K562 (cell line): ENCODE measurements at regions not wholly inside any gene's neighbourhood (a gene's known extent, or its start where the extent isn't known, plus 50 kb on each side); places are given as distances from the start of the nearest gene placed in this dataset.

Source experiments
- ATAC-seq: fragments of 200-7000 bp; cut with Tn5 transposase; 3 replicates; pipeline ENCODE4 v1.9.1; 2020; ENCODE audit warnings: moderate library complexity
- BruUV-seq: library from RNA; stranded (reverse); fragments of 400-500 nt; replicated peaks from 2 replicates; lab custom pipeline; 2021; lab: Mats Ljungman, UMichigan
- CTCF ChIA-PET: fragments of 300-600 bp; formaldehyde crosslinking; extraction: SDS; loops from one replicate; lab custom pipeline; 2021; ENCODE audit warnings: low intra/inter-chr PET ratio; lab: Yijun Ruan, JAX
- POLR2A ChIA-PET: fragments of 300-600, 350-650 bp; sonication (Branson Sonifier 250); formaldehyde crosslinking; extraction: SDS; loops from one replicate; lab custom pipeline; 2021; ENCODE audit warnings: antibody characterized with exemption, inconsistent platforms; lab: Yijun Ruan, JAX
- DNase-seq, 4 experiments: peaks; one replicate each; pipeline versions ENCODE4 v3.0.0 to v3.0.0-alpha.2; 2011 to 2018; ENCODE audit warnings: low spot score in 3 of 4, mixed read lengths in 3 of 4; ENCODE audit errors: extremely low read depth in 1 of 4
- FAIRE-seq: peaks from 2 replicates; lab custom pipeline; 2011; peaks lifted over from hg19 to GRCh38; lab: Jason Lieb, UNC
- H2AFZ ChIP-seq: 2 replicates; pipeline ENCODE4 v1.6.0; 2011; ENCODE audit warnings: low read depth, low read length, control low read depth, inconsistent platforms
- H3K27ac ChIP-seq: fragments of 200-600 bp; 3 replicates; pipeline ENCODE4 v1.8.0; 2011; ENCODE audit warnings: low read depth, mild to moderate bottlenecking, control low read depth, inconsistent platforms, low read length, moderate library complexity, mixed read lengths; ENCODE audit errors: extremely low read depth
- H3K27me3 ChIP-seq, 2 experiments: fragments of 300-600 bp in 1 of 2; 2 replicates in 1 of 2; 3 replicates in 1 of 2; pipeline versions ENCODE4 v1.6.0 to v1.8.0; 2011; ENCODE audit warnings: inconsistent platforms in 2 of 2, low read length in 2 of 2, mild to moderate bottlenecking in 1 of 2, mixed read lengths in 1 of 2, moderate library complexity in 1 of 2; ENCODE audit not compliant: control insufficient read depth in 2 of 2, insufficient read depth in 2 of 2
- H3K36me3 ChIP-seq: fragments of 300-600 bp; 3 replicates; pipeline ENCODE4 v1.8.0; 2011; ENCODE audit warnings: mild to moderate bottlenecking, low read length, inconsistent platforms; ENCODE audit not compliant: control insufficient read depth, insufficient read depth
- H3K4me1 ChIP-seq, 2 experiments: fragments of 200-600 bp in 1 of 2; replicated peaks in 1 of 2; 2 replicates in 1 of 2; 3 replicates in 1 of 2; pipeline versions ENCODE4 v1.5.1 to v1.8.0; 2011; ENCODE audit warnings: inconsistent platforms in 2 of 2, low read length in 2 of 2, mild to moderate bottlenecking in 1 of 2, mixed read lengths in 1 of 2, moderate library complexity in 1 of 2; ENCODE audit not compliant: control insufficient read depth in 2 of 2, insufficient read depth in 2 of 2
- H3K4me2 ChIP-seq: 2 replicates; pipeline ENCODE4 v1.6.1; 2011; ENCODE audit warnings: low read length, control low read depth, inconsistent platforms, mixed read lengths; ENCODE audit not compliant: insufficient read depth
- H3K4me3 ChIP-seq: fragments of 200-600 bp; sonication (generic), shearing (Covaris generic); 2 replicates; pipeline ENCODE4 v1.5.1; 2016; ENCODE audit warnings: control low read depth, inconsistent platforms
- H3K79me2 ChIP-seq: fragments of 200-600 bp; 3 replicates; pipeline ENCODE4 v1.8.0; 2011; ENCODE audit warnings: low read length, inconsistent platforms; ENCODE audit not compliant: control insufficient read depth, insufficient read depth
- H3K9ac ChIP-seq, 2 experiments: 2 replicates each; pipeline versions ENCODE4 v1.6.0 to v1.6.1; 2011; ENCODE audit warnings: low read depth in 2 of 2, low read length in 2 of 2, control low read depth in 1 of 2, inconsistent platforms in 1 of 2, mild to moderate bottlenecking in 1 of 2, mixed read lengths in 1 of 2; ENCODE audit not compliant: insufficient read depth in 1 of 2
- H3K9me1 ChIP-seq: one replicate; pipeline ENCODE4 v1.6.0; 2011; ENCODE audit warnings: inconsistent platforms, mild to moderate bottlenecking, low read length, moderate library complexity; ENCODE audit not compliant: control insufficient read depth, insufficient read depth
- H3K9me3 ChIP-seq: replicated peaks from 2 replicates; pipeline ENCODE4 v1.5.1; 2011; ENCODE audit warnings: low read depth, low read length, inconsistent platforms; ENCODE audit not compliant: control insufficient read depth, insufficient read depth
- H4K20me1 ChIP-seq: replicated peaks from 2 replicates; pipeline ENCODE4 v1.6.1; 2011; ENCODE audit warnings: low read length, inconsistent platforms, mixed read lengths; ENCODE audit not compliant: control insufficient read depth, insufficient read depth
- GTF2F1 ChIP-seq: IDR thresholded peaks from 2 replicates; pipeline ENCODE4 v1.6.1; 2011; ENCODE audit warnings: low read depth, low read length, improper control_type of control experiment
- NR4A1 ChIP-seq, 2 experiments: fragments of 250-450 bp in 1 of 2; fragments of 450-650 bp in 1 of 2; sonication (Bioruptor Pico) in 1 of 2; IDR thresholded peaks; 2 replicates each; pipeline versions ENCODE4 v1.4.0 to v1.6.1; 2016 to 2020; ENCODE audit warnings: mild to moderate bottlenecking in 2 of 2, missing compliant biosample characterization in 1 of 2, missing genetic modification characterization in 1 of 2, moderate library complexity in 1 of 2
- SRSF1 ChIP-seq: fragments of 200-400 bp; formaldehyde crosslinking; IDR thresholded peaks from 2 replicates; pipeline ENCODE4 v1.6.1; 2017; ENCODE audit warnings: mild to moderate bottlenecking, low read depth, low read length, moderate library complexity
- TCF7L2 ChIP-seq: fragments of 150-350 bp; IDR thresholded peaks from 2 replicates; pipeline ENCODE4 v1.6.1; 2016; ENCODE audit warnings: low read depth, mild to moderate bottlenecking, low read length, moderate library complexity
- U2AF2 ChIP-seq: fragments of 200-400 bp; formaldehyde crosslinking; optimal IDR thresholded peaks from 2 replicates; pipeline ENCODE3; 2017; ENCODE audit warnings: low read depth, mild to moderate bottlenecking, low read length
- ZNF184 ChIP-seq: sonication (generic); formaldehyde crosslinking; IDR thresholded peaks from 2 replicates; pipeline ENCODE4 v1.5.0; 2020; ENCODE audit warnings: missing genetic modification reagents
- ZNF316 ChIP-seq: fragments of 450-650 bp; IDR thresholded peaks from 2 replicates; pipeline ENCODE4 v1.6.1; 2016
- WGBS: fragments of 100-300 bp; shearing (Covaris generic); methylation state at CpG from one replicate; pipeline ENCODE4 v1.1.6; 2016; ENCODE audit warnings: low coverage, mixed read lengths; ENCODE audit not compliant: insufficient coverage; ENCODE audit errors: missing lambda C conversion rate; 5-methylcytosine and 5-hydroxymethylcytosine counted together
- in situ Hi-C: fragments of 300-500 bp; cut with MboI; formaldehyde crosslinking; loops from 4 replicates; pipeline ENCODE4 v1.15.0; 2018; ENCODE audit warnings: inconsistent platforms, mixed read lengths
- intact Hi-C: fragments of 100-400 bp; cut with micrococcal nuclease; formaldehyde crosslinking; loops from 2 replicates; pipeline ENCODE4 v1.14.2; 2022
- TF ChIP-seq, protein P1 (sequence below): fragments of 250-450 bp; sonication (Bioruptor Pico); IDR thresholded peaks from 2 replicates; pipeline ENCODE4 v1.9.0; 2021; ENCODE audit warnings: mild to moderate bottlenecking, inconsistent platforms

- TF ChIP-seq TCF7L2 = no peak
- TF ChIP-seq SRSF1 = no peak
- no peak for TF ChIP-seq U2AF2
Observed at GRCh38 chr9:17025281-17025680, 109.6 kb upstream of the CNTLN start (continued).

DNA sequence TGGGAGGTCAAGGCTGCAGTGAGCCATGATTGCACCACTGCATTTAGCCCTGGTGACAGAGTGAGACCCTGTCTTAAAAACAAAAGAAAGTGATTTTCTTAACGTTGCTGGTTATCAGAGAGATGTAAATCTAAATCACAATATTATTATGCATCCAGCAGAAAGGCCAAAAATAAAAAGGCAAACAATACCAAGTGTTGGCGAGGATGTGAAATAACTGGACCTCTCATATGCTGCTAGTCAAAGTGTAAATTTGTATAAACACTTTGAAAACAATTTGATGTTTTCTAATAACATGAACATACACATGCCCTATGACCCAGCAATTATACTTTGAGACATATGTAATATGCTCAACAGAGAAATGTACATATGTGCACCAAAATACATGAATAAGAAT lies 110.7 kb upstream of the CNTLN start:
- Histone ChIP-seq H3K9ac (no peak overlapping the region), H3K4me1 (no peaks in the 10 kb centered on the region), H4K20me1 (no peaks in the 10 kb centered on the region), H3K9me3 (no peaks in the 10 kb centered on the region), H3K4me2 (no peak overlapping the region), H3K27ac (no peak overlapping the region), H3K27me3 (no peaks in the 10 kb centered on the region), H3K9me1 (no peaks in the 10 kb centered on the region), H2AFZ (no peak overlapping the region), H3K36me3 (no peaks in the 10 kb centered on the region), H3K4me3 (no peak overlapping the region), H3K79me2 (no peaks in the 10 kb centered on the region)
- TF ChIP-seq ZNF316 (no peak), GTF2F1 (no peak), NR4A1 (CRISPR knock-in tag; IDR thresholded peaks at IDR 0.05) (no peak), NR4A1 (tag; IDR thresholded peaks at IDR 0.05) (no peak), ZNF184 (CRISPR knock-in tag) (0 out of 2 replicates have a peak, but pooled peaks have one; percentile 36)
- TF ChIP-seq, protein P1, sequence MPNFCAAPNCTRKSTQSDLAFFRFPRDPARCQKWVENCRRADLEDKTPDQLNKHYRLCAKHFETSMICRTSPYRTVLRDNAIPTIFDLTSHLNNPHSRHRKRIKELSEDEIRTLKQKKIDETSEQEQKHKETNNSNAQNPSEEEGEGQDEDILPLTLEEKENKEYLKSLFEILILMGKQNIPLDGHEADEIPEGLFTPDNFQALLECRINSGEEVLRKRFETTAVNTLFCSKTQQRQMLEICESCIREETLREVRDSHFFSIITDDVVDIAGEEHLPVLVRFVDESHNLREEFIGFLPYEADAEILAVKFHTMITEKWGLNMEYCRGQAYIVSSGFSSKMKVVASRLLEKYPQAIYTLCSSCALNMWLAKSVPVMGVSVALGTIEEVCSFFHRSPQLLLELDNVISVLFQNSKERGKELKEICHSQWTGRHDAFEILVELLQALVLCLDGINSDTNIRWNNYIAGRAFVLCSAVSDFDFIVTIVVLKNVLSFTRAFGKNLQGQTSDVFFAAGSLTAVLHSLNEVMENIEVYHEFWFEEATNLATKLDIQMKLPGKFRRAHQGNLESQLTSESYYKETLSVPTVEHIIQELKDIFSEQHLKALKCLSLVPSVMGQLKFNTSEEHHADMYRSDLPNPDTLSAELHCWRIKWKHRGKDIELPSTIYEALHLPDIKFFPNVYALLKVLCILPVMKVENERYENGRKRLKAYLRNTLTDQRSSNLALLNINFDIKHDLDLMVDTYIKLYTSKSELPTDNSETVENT (CRISPR knock-in tag) = no peak
- ATAC-seq = no peak
- CTCF ChIA-PET = no interaction called here
- FAIRE-seq = no peak
- POLR2A ChIA-PET = no interaction called here
- 0% methylated on average over 2 of the region's 2 CpGs for WGBS
- in situ Hi-C loops (no loop called here), intact Hi-C loops (no loop called here)
- no peak for DNase-seq
- no TSS peak for BruUV-seq
